HG02884 (cell line): ENCODE measurements at regions not wholly inside any gene's neighbourhood (a gene's known extent, or its start where the extent isn't known, plus 50 kb on each side); places are given as distances from the start of the nearest gene placed in this dataset.

Experiments used
- ATAC-seq: cut with Tn5 transposase; IDR thresholded peaks from one replicate; pipeline ENCODE4 v1.9.1; 2021; ENCODE audit warnings: mild to moderate bottlenecking, moderate library complexity; ENCODE audit not compliant: unreplicated experiment

GRCh38 chr16:77551357-77551756, 116.5 kb upstream of the ADAMTS18 start:
- no peak for ATAC-seq

GRCh38 chr16:77553130-77553529, 118.3 kb upstream of the ADAMTS18 start:
- ATAC-seq, result no peak

GRCh38 chr16:77555126-77555525, 120.3 kb upstream of the ADAMTS18 start:
- no peak for ATAC-seq

GRCh38 chr16:77555791-77556190, 121.0 kb upstream of the ADAMTS18 start:
- no peak for ATAC-seq

GRCh38 chr16:77556201-77556873, 121.5 kb upstream of the ADAMTS18 start:
- no peak for ATAC-seq

GRCh38 chr16:77557385-77557784, 122.6 kb upstream of the ADAMTS18 start:
- ATAC-seq, result no peak

DNA sequence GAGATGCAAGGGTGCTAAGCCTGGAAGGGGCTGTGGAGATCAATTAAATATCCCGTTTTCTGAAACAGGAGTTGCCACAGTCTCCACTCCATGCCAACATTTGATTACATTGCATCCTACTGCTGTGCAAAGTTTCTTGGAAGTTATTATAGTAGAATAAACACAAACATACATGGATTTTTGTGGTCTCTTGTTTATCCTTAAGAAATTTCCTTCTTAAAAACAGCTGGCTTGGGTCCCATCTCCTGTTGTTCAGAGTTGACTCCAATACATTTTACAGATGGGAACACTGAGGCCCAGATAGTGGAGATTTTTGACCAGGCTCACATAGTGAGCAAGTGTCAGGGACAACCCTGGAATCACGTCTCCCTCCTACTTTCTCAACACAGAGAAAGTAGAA, 124.0 kb upstream of the ADAMTS18 start:
- no peak for ATAC-seq

GRCh38 chr16:77562497-77562896, 127.7 kb upstream of the ADAMTS18 start:
- no peak for ATAC-seq

DNA sequence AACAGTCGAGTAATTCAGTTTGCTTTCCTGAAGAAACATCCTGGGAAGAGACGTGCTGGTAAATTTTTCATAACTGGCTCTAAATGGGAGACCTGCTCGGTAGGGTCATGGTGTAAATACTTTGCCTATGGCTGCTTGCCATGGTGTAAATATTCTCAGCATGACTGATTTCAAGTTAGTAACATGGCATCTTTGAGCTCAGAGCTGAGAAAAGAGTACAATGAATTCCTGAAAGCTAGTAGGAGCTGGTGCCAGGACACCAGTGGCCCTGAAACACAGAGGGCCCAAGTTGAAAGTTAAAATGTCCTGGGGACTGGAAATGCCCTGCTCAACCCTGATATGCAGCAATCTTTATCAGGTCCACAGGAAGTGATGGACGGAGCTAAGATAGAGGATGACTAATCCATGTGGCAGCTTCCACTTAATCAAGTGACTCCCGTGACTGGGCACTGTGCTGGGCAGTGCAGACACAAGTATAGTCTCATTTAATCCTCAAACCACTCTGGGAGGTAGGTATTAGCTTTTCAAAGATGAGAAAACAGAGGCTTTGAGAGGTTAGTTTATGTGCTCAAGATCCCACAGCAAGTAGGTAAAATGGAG, 130.1 kb upstream of the ADAMTS18 start:
- no peak for ATAC-seq

DNA sequence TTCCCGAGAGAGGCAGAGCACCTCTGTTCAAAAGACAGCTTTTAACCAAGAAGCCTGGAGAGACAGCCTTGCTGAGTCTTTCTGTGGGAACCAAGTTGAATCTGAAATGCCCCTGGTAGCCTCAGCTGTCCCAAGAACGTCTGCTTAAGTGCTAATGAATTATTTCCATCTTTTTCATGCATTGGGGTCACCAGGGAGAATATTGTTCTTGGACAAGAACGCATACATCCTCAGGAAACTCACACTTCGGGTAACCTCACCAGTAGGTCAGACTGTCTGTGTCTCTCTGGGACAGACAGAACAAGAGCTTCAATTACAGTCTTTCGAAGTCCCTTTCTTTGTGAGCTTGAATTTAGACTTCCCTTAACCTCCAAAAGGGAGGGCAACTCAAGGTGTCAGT, 134.6 kb upstream of the ADAMTS18 start:
- no peak for ATAC-seq

DNA sequence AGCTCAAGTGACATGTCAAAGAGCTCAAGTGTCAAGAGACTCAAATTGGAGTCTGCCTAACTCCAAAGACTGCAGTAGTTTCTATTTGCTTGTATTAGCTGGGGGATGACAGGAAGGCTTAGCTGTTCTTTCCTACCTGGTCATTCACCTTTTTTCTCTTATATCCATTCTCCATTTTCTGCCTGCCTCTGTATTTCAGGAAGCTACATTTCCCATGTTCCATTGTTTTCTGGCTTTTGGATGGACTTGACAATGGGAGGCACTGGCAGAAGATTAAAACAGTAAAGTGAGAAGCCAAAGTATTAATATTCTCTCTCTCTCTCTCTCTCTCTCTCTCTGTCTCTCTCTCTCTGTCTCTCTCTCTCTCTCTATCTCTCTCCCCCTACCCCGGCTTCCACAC, 135.7 kb upstream of the ADAMTS18 start:
- no peak for ATAC-seq

GRCh38 chr16:77571115-77571862, 136.5 kb upstream of the ADAMTS18 start:
- ATAC-seq, result no peak

- ATAC-seq, result no peak
Observed at GRCh38 chr16:77574867-77575624, 140.2 kb upstream of the ADAMTS18 start.

DNA sequence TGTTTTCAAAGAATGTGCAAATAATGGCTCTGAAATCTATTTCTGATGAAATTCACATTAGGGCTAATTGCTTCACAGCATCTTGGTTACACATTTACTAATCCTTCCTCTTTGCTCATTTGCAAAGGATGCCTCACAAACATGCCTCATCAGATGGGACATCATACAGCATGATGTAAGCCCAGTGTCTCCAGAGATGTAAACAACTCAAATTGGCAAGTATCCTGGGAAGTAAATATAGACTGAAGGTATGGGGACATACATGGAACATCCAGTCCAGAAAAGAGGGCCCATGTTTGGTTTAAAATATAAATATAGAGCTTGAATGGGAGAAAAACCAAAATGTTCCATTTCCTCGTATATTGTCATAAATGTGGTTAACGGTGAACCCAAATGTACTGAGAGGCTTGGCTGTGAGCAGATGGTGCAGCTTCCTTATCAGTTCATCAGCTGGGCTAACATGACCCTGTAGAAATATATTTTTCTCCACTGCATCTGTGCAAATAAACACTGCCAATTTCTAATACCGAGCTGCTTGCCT, 142.9 kb upstream of the NUDT7 start:
- ATAC-seq, result no peak

GRCh38 chr16:77581706-77582105, 140.6 kb upstream of the NUDT7 start:
- ATAC-seq, result no peak

DNA sequence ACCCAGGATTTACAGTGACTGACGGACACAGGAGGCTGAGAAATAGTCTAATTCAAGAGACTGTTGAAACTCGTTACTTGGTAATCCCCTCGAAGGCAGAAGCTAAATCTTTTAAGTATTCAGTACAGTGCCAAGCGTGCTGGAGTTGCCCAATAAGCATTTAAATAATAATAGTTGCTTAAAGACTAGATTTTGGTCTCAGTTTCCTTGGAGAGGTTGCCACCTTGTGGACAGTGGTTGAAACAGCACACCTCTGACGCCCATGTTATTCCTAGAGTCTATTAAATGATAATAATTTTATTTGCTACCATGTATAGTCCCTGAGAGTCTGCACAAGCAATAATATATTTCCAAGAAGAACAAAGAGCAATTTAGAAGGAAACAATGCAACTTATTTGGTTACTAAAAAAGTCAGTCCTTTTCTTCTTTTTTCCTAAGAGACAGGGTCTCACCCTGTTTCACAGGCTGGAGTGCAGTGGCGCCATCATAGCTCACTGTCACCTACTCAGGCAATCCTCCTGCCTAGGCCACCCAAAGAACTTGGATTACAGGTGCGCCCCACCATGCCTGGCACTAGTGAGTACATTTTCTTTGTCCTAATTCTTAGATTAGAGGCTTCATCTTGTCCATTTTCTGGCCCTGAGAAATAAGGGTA, 138.0 kb upstream of the NUDT7 start:
- ATAC-seq, result no peak

DNA sequence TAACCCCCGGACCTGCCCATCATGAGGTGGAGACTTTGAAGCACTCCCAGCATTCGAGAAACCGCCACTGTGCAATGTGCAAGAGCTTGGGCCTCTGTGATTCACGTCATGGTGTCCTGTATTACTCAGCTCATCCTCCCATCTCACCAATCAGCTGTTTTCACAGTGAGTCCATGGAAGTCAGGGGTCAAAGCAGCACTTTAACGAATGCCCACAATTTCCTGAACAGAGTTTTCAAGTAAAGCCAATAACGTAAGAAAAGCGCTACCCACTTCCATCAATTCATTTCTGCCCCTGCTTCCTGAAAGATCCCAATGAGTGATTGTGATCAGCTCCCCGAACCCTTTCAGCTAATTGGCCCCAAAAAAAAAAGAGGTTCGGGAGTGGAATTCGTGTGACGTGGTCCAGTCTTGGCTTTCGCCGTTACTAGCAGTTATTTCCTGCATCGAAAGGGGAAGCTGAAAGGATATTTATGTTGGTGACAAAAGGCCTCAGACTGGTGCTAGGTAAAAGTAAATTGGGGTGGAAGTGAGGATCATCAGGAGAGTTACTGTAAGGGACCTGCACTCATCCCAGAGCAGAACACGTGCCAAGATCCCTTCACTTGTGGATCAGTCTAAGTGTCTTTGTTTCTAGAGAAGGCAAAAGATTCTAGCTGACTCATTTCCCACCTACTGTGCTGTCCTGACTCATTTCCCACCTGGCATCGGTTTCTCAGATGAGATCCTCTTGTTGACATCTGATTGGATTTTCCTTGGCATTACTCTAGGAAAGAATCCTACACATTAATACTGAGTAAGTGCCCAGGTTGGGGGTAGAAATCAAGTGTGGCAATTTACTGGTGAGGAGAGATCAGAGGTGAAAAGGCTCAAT, 136.7 kb upstream of the NUDT7 start:
- no peak for ATAC-seq

DNA sequence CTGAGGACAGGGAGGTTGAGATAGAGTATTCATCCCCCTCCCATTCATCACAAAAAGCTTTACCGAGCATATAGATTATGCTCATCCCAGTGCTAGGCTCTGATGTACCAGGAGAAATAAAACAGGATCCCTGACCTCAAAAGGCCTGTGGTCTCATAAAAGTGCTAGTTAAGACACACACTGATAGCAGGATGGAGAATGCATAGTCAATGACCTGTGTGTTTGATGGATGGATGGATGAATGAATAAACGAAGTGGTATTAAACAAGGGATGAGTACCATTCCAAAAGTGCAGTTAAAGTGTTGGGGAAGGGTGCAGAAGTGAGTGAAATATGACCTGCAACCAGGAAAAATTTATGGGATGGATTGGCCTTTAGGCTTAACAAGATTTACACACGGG, 133.9 kb upstream of the NUDT7 start:
- ATAC-seq, result no peak

GRCh38 chr16:77589071-77589765, 133.1 kb upstream of the NUDT7 start:
- ATAC-seq, result no peak
